ENCODE measurements at regions not wholly inside any gene's neighbourhood (a gene's known extent, or its start where the extent isn't known, plus 50 kb on each side); places are given as distances from the start of the nearest gene placed in this dataset.
A peak's percentile ranks its signal among the peaks of the same experiment; 100 is the strongest.

DNA sequence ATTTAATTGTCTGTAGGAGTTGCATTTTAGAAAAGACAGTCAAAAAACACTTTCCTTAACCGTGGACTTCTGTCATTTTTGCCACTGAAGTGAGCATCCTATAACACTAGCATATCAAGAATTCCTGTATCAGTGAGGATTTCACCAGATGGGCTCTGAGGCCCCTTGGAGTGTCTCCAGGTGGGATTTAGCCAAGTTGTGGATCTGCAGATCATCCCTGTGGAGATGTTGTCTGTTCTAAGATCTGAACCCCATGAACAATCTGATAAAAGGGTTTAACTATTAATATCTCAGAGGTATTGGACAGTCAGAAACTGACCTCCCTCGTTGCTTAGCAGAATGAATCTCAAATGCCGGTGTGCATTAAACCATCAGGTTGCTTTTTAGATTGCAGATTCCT lies 165.0 kb upstream of the SRRM4 start:
- no peak for DNase-seq (ENCODE audit: low read depth, low spot score)
- H3K4me3 ChIP-seq (ENCODE audit: low read length) = no peak overlapping the region

DNA sequence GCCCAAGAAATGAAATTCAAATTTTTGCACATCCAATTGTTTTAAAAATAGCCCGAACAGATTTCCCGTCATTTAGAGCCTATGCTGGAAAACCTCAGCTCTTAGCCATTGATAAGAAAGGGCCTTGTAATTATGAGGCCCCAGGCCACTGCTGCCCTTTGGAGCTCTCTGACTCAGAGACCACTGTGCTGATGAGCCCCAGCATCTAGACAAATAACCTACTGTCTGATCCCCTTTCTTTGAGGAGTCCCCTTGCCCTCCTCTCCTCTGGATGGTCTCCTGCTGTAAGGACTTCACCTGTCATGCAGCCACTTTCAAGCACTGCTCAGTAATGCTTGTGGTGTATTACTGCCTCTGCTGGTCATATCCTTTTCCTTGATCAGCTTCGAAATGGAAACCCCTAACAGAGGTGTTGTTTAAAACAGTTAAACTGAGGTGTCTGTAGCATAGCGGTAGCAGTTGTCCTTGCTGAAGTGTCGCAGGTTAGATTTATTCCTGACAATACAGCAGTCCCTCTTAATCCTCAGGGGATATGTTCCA lies 159.9 kb upstream of the SRRM4 start:
- DNase-seq (ENCODE audit: low read depth, low spot score) = no peak
- no peak overlapping the region for H3K4me3 ChIP-seq (ENCODE audit: low read length)

DNA sequence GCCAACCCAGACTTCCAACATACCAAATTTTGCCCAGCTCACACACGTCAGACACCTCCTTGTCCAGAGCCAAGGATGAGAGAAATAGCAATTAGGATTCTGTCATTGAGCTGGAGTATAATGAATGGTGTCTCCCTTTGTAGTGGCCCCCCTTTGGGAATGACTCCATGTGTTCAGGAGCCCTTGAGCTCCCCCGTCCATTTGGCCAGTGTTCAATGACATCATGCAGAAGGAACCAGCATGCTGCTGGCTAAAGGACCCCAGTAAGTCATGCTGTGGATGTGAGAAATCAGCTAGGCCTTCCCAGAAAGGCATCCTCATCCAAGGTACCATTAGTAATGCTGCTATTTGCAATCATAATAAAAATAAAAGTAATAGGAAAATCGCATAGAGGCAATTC lies 158.8 kb upstream of the SRRM4 start:
- H3K4me3 ChIP-seq (ENCODE audit: low read length) = no peak overlapping the region
- no peak for DNase-seq (ENCODE audit: low read depth, low spot score)

DNA sequence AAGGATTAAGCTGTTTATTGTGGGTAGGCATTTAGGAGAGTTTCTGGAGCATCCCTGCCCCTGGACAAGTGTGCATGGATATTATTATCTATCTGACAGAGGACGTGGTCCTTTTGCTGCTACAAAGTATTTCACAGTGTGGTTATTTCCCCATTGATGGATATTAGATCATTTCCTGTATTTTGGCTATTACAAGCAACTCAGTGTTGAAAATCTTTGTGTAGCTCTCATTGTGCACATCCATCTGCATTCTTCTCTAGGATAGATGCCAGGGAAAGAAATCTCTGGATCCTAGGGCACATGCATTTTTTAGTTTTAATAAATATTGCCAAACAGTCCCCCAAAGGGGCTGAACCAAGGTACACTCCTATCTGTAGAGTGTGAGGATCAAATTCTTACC lies 154.3 kb upstream of the SRRM4 start:
- H3K4me3 ChIP-seq (ENCODE audit: low read length) = no peak overlapping the region
- no peak for DNase-seq (ENCODE audit: low read depth, low spot score)

DNA sequence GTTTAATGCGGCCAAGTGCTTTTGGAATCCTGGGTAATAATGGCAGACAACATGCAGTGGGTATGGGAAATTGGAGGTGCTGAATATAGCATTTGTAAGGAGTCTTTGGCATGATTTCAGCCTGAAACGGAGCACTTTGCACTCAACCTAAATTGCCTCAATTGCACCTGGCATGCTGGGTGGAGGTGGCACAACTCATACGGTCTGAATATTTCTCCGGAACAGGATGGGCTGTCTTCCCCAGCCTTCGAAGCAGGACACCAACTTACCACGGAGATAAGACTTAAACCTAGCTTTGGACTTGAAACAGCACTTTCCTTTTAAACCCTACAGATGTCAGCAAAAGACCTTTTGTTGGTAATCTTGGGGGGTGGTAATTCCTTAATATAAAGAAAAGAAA lies 153.7 kb upstream of the SRRM4 start:
- H3K4me3 ChIP-seq (ENCODE audit: low read length) = no peak overlapping the region
- no peak for DNase-seq (ENCODE audit: low read depth, low spot score)

DNA sequence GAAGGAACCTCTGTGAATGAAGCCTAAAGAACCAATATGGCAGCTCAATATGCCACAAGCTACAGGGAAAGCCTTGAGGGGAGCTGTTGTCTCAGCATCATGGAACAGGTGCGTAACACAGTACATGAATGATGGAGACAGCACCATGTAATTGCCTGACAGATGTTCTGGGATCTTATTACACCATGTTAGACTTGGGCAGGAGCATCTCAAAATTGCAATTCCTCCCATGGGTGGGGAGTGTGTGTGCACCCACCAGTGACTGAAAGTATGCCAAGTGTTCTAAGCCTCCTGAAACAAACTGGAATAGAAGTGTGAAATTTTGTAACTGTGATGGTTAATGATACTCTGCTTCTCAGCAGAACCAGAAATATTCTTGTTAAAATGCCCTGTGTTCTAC lies 151.0 kb upstream of the SRRM4 start:
- no peak overlapping the region for H3K4me3 ChIP-seq (ENCODE audit: low read length)
- no peak for DNase-seq (ENCODE audit: low read depth, low spot score)

DNA sequence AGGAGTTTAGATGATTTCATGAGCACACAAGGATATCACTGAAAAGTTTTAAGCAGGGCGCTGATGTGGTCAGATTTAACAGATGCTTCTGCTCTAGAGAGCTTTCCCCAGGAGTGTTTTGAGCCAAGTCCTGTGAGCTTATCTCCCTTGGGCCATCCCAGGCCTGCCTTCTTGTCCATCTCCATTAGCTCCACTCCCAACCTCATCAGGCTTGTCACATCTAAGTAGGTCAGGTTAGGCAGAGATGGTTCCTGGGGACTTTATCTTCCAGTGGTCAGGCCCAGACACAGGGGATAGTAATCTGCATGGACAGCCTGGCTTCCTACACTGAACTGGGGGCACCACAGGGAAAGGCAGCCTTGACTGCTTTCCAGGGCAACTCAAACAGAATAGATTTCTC lies 145.4 kb upstream of the SRRM4 start:
- H3K4me3 ChIP-seq (ENCODE audit: low read length) = no peak overlapping the region
- no peak for DNase-seq (ENCODE audit: low read depth, low spot score)

DNA sequence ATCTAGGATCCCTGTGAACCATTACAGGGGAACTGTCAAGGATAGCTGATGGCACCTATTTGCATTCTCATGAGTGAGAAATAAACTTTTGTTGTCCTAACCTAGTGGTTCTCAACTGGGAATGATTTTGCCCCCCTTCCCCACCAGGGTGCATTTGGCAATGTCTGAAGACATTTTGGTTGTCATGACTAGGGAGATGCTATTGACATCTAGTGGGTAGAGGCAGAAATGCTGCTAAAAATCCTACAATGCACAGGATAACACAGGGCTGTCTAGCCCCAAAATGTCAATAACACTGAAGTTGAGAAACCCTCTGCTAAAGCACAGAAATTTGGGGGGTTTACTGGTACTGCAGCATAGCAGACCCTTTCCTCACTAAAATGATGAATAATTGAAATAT lies 140.9 kb upstream of the SRRM4 start:
- no peak overlapping the region for H3K4me3 ChIP-seq (ENCODE audit: low read length)
- peak; percentile 25 for DNase-seq (ENCODE audit: low read depth, low spot score)

DNA sequence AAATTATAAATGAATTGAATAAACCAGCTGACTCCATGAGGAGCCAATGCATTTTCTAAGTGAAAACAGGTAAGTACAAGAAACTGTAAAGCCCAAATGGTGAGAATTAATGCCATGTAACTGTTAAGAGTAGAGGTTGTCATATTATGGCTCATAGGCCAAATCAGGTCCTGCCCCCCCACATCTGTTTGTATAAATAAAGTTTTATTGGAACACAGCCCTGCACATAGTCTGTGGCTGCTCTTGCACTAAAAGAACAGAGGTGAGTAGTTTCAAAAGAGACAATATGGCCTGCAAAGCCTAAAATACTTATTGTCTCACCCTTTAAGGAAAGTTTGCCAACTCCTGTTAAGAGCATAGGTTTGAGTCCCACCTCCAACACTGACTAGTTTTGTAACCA lies 140.5 kb upstream of the SRRM4 start:
- no peak overlapping the region for H3K4me3 ChIP-seq (ENCODE audit: low read length)
- DNase-seq (ENCODE audit: low read depth, low spot score) = no peak

DNA sequence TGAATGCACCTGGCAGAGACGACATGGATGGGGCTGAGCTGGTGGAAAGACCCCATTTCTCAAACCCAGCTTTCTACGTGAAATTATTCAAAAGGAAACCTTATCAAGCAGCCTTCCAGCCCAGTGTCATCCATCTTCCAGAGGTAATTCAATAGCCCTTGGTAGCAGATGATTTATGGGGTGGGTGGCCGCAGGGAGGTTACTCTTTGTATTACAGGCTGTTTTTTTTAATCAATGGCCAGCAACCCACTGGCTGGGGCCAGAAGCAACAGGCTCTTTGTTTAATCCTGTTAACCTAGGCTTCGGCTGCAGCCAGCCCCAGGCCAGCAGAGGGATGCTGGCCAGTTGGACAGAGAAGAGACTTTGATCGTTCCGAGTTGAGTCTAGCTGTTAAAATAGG lies 139.8 kb upstream of the SRRM4 start:
- no peak for DNase-seq (ENCODE audit: low read depth, low spot score)
- H3K4me3 ChIP-seq (ENCODE audit: low read length) = no peak overlapping the region

DNA sequence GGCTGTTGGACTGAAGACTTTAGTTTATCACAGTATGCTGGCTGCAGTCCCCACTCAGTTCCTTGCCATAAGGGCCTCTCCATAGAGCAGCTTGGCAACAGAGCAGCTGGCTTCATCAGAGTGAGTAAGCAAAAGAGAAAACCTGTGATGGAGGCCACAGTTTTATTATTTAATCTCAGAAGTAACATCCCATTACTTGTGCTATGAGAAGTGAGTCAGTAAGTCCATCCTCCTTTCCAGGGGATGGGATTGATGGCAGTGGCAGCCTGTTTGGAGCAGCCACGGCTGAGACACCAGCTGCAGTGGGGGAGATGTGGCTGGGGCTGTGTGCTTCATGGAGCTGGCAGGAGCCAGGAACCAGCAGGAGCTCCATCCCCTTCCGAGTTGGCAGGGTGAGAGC lies 138.5 kb upstream of the SRRM4 start:
- DNase-seq (ENCODE audit: low read depth, low spot score) = no peak
- H3K4me3 ChIP-seq (ENCODE audit: low read length) = no peak overlapping the region

DNA sequence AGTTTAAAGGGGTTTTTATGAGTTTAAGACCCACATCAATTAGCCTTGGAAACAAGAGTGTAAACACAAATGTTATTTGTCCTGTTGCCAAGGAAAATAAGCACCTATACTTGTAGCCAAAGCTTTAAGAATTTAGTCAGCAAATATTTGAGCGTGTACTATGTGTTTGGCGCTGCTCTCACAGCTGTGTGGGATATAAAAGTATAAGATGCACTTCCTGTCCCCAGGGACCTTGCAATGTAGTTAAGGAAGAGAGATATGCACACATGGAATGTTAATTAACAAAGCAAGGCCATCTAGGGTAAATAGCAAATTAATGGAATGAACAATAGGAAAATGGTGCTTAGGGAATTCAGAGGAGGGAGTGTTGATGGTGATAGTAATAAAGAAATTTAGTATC lies 134.9 kb upstream of the SRRM4 start:
- H3K4me3 ChIP-seq (ENCODE audit: low read length) = no peak overlapping the region
- no peak for DNase-seq (ENCODE audit: low read depth, low spot score)

DNA sequence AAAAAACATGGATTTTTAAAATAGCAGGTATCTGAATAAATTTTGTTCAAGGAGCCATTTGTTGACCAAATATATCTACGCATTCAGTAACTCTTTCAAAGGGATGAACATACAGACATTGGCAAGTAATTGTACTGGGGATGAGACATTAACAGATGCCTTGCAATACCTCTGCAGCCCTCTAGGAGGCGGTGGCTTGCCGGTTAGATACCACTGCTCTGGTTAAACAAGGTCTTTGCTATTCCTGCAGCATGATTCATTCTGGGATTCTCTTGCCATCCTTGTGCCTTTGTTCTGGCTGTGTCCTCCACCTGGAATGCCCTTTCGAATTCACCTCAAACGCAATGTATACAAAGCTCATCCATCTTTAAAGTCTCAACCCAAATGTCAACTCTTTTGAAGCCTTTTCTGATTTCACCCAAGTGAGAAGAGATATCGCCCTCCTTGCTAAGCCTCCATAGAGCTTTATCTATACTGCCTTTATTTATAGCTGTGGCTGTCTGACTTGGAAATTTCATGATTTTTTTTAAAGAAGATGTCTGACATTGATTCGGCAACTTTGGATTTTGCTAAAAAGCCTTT lies 131.0 kb upstream of the SRRM4 start:
- no peak overlapping the region for H3K4me3 ChIP-seq (ENCODE audit: low read length)
- peak; percentile 26 for DNase-seq (ENCODE audit: low read depth, low spot score)

DNA sequence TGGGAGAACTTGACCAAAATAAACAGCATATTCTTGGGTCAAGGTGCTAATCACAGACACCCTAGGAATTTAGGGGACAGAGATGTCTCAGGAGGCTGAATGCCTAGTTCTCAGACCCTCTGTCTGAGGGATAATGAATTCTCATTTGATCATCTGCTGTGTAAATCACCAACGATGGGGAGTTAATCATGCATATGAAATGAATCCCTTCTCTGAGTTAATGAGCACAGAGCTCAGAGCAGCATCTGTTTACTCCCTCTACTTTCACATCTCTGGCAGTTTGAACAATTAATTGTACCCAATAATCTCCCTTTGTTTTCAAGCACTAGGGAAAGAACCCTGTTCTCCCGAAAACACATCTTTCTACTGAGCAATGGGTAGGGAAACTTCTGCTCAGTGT lies 129.4 kb upstream of the SRRM4 start:
- no peak for DNase-seq (ENCODE audit: low read depth, low spot score)
- no peak overlapping the region for H3K4me3 ChIP-seq (ENCODE audit: low read length)

DNA sequence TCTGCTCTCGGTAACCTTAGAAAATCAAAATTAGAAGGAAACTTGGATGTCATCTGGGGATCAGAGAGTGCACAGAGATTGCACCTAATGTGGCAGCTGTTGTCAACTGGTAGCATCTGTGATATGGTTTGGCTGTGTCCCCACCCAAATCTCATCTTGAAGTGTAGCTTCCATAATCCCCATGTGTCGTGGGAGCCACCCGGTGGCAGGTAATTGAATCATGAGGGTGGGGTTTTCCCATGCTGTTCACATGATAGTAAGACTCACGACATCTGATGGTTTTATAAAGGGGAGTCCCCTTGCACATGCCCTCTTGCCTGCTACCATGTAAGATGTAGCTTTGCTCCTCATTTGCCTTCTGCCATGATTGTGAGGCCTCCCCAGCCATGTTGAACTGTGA lies 127.7 kb upstream of the SRRM4 start:
- H3K4me3 ChIP-seq (ENCODE audit: low read length) = no peak overlapping the region
- peak; percentile 6 for DNase-seq (ENCODE audit: low read depth, low spot score)

DNA sequence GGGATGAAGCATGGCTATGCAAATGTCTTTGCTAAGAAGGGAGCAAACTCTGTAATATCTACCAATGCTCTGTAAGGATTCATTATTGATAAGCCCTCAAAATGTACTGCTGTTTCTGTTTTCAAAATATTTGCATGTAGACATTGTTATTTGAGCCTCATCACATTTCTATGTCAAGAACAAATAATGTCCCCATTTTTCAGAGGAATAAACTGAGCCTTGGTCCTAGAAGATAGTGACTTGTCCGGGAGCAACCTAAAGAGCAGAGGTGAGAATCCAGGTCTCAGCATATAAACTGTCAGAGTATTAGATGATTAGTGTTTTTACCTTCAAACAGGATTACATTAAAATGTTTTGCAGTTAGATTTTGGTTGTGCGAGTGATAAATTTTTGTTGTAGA lies 125.5 kb upstream of the SRRM4 start:
- no peak overlapping the region for H3K4me3 ChIP-seq (ENCODE audit: low read length)
- no peak for DNase-seq (ENCODE audit: low read depth, low spot score)

DNA sequence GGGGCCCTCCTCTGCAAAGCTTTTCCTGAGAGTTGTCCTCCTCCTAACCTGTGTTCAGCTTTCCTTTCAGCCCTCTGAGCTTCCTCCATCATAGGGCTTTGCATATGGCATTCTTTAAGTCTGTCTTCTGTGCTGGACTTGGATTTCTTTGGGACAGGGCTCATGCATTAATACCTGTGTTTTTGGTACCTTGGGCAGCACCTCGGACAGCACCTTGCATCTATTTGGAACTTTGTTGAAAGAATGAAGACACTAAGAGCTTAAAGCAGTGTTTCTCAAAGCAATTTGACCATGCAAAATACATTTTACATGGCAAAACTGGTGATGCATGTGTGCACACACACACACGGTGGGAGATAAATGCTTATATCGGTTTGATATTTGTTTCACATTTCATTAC lies 115.0 kb upstream of the SRRM4 start:
- DNase-seq (ENCODE audit: low read depth, low spot score) = peak; percentile 5
- no peak overlapping the region for H3K4me3 ChIP-seq (ENCODE audit: low read length)

DNA sequence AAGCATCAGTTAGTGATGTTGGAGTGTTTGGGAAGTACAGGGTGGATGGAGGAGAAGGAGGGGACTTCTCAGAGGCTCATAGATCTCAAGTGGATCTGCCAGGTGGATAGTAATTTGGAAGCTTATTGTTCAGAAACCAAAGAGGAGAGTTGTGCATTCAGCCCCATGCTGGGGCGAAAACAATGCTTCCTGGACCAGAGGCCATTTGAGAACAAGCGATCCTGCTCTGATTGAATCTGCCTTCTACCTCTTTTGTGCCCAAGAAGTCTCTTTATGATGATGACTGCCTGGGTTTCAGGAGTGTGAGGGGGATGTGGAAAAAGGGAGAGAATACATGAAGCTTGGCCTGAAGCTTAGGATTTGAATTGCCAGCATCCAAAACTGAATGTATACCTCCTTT lies 110.8 kb upstream of the SRRM4 start:
- DNase-seq (ENCODE audit: low read depth, low spot score) = no peak
- no peak overlapping the region for H3K4me3 ChIP-seq (ENCODE audit: low read length)

DNA sequence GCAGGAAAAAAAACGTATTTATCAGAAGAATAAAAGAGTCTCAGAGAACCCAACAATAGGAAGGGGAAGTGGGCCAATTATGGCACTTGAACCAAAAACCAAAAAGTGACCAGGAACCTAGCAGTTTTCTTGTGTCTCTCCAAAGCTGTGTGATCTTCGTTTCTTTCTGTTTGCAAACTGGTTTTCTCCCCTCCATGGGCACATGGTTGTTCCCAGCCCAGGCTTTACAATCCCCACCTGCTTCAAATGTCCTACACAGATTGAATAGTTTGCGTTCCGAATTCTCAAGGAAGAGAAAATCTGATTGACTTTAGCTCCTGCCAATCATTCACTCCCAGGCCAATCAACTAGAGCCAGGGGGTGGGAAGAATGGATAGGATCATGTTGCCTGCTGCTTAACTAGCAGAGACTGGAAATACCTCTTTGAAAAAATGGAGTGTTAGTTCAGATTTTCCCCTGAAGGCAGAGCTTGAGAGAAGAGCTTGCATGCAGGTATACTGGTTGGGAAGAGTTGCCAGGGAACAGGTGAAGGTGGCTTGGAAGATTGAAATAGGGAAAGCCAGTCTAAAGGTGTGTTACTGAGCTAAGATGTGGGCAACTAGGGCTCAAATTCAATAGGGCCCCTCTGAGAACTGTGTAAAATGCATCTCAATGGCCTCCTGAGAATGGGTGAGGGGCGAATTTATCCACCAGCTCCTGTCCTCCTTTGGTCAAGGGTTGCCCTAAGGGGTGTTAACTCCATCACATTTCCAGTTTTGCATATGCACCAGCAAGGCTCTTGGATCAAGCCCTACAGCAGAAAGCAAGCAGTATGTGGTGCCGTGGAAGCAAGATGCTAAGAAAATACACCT lies 106.4 kb upstream of the SRRM4 start:
- DNase-seq (ENCODE audit: low read depth, low spot score) = peak; percentile 12
- H3K4me3 ChIP-seq (ENCODE audit: low read length) = no peak overlapping the region

DNA sequence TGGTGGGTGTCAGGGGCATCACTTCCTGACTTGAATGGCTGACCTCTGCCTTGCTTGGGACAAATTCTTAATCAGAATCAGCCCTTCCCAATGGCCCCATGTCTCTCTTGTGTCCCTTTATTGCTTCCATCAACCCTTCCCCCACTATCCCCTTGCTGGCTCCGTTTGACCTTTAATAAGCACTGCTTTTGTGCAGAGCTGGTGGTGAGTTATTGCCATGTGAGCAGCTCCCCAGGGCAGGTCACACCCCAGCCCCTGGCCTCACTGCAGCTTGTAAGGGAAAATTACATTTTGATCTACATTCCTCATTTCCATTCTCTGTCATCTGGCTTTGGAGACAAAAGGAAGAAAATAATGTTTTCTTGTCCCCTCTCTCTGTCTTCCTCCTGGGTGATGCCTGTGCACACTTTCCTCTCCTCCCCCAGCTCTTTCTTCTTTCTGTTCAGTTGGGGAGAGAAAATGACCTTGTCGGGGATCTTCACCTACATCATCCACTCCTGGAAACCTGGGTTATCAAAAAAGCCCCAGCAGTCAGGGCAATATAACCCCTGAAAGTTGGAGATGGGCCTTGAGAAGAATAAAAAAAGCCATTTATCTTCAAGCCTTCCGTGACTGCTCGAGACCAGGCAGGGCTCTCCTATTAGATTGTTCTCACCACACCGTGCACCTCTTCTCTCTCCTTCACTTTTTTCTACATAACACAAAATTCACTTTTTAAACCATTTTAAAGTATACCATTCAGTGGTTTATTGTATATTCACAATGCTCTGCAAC lies 100.4 kb upstream of the SRRM4 start:
- DNase-seq (ENCODE audit: low read depth, low spot score) = no peak
- no peak overlapping the region for H3K4me3 ChIP-seq (ENCODE audit: low read length)

All from Jurkat, Clone E6-1 (cell line).